ENCODE measurements at regions not wholly inside any gene's neighbourhood (a gene's known extent, or its start where the extent isn't known, plus 50 kb on each side); places are given as distances from the start of the nearest gene placed in this dataset.

GRCh38 chr14:56878766-56879165 is 68.5 kb upstream of the OTX2 start:
- TF ChIP-seq, protein P1, sequence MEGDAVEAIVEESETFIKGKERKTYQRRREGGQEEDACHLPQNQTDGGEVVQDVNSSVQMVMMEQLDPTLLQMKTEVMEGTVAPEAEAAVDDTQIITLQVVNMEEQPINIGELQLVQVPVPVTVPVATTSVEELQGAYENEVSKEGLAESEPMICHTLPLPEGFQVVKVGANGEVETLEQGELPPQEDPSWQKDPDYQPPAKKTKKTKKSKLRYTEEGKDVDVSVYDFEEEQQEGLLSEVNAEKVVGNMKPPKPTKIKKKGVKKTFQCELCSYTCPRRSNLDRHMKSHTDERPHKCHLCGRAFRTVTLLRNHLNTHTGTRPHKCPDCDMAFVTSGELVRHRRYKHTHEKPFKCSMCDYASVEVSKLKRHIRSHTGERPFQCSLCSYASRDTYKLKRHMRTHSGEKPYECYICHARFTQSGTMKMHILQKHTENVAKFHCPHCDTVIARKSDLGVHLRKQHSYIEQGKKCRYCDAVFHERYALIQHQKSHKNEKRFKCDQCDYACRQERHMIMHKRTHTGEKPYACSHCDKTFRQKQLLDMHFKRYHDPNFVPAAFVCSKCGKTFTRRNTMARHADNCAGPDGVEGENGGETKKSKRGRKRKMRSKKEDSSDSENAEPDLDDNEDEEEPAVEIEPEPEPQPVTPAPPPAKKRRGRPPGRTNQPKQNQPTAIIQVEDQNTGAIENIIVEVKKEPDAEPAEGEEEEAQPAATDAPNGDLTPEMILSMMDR (IDR thresholded peaks at IDR 0.05) = no peak
- TF ChIP-seq RORB (CRISPR knock-in tag; IDR thresholded peaks at IDR 0.05) = no peak
- TF ChIP-seq, protein P2, sequence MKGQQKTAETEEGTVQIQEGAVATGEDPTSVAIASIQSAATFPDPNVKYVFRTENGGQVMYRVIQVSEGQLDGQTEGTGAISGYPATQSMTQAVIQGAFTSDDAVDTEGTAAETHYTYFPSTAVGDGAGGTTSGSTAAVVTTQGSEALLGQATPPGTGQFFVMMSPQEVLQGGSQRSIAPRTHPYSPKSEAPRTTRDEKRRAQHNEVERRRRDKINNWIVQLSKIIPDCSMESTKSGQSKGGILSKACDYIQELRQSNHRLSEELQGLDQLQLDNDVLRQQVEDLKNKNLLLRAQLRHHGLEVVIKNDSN (CRISPR knock-in tag; IDR thresholded peaks at IDR 0.05) = no peak
- TF ChIP-seq ZBTB21 (CRISPR knock-in tag; IDR thresholded peaks at IDR 0.05; ENCODE audit: borderline replicate concordance) = no peak
- TF ChIP-seq TP53 (CRISPR knock-in tag; IDR thresholded peaks at IDR 0.05) = no peak
- no peak for TF ChIP-seq ATF1 (CRISPR knock-in tag; IDR thresholded peaks at IDR 0.05)

All from WTC11 (cell line).